GM23338 (cell line): ENCODE measurements at regions not wholly inside any gene's neighbourhood (a gene's known extent, or its start where the extent isn't known, plus 50 kb on each side); places are given as distances from the start of the nearest gene placed in this dataset.

Source experiments
- ATAC-seq: fragments of 200-7000 bp; cut with Tn5 transposase; 3 replicates; pipeline ENCODE4 v1.9.1; 2020
- DNase-seq: peaks from one replicate; pipeline ENCODE4 v3.0.0-alpha.2; 2015; ENCODE audit warnings: low spot score
- H2AFZ ChIP-seq: fragments of 200-600 bp; sonication (generic); 2 replicates; pipeline ENCODE4 v1.8.0; 2016; ENCODE audit warnings: antibody characterized with exemption, mild to moderate bottlenecking, moderate library complexity
- H3F3A ChIP-seq: fragments of 200-600 bp; sonication (generic); replicated peaks from 2 replicates; pipeline ENCODE4 v1.8.0; 2017; ENCODE audit warnings: antibody characterized with exemption, mixed run types, low read depth
- H3K27ac ChIP-seq: fragments of 200-600 bp; sonication (generic); 2 replicates; pipeline ENCODE4 v1.6.1; 2016; ENCODE audit warnings: low read depth
- H3K27me3 ChIP-seq: fragments of 200-600 bp; sonication (generic); 2 replicates; pipeline ENCODE4 v1.8.0; 2016; ENCODE audit warnings: mild to moderate bottlenecking, mixed run types, moderate library complexity; ENCODE audit not compliant: insufficient read depth
- H3K36me3 ChIP-seq: fragments of 200-600 bp; sonication (generic); 2 replicates; pipeline ENCODE4 v1.8.0; 2016; ENCODE audit warnings: mild to moderate bottlenecking; ENCODE audit not compliant: insufficient read depth
- H3K4me1 ChIP-seq: fragments of 200-600 bp; sonication (generic); 2 replicates; pipeline ENCODE4 v1.8.0; 2016; ENCODE audit warnings: mild to moderate bottlenecking, moderate library complexity; ENCODE audit not compliant: insufficient read depth
- H3K4me2 ChIP-seq: fragments of 200-600 bp; sonication (generic); 2 replicates; pipeline ENCODE4 v1.7.1; 2017; ENCODE audit warnings: mixed run types
- H3K4me3 ChIP-seq: fragments of 200-600 bp; sonication (generic); 2 replicates; pipeline ENCODE4 v1.6.1; 2016; ENCODE audit warnings: mixed run types
- H3K79me2 ChIP-seq: fragments of 200-600 bp; sonication (generic); replicated peaks from 2 replicates; pipeline ENCODE4 v1.8.0; 2017; ENCODE audit warnings: mild to moderate bottlenecking; ENCODE audit not compliant: insufficient read depth
- H3K9me2 ChIP-seq: fragments of 200-600 bp; sonication (generic); 2 replicates; pipeline ENCODE4 v1.8.0; 2017; ENCODE audit not compliant: insufficient read depth
- H4K20me1 ChIP-seq: fragments of 200-600 bp; sonication (generic); replicated peaks from 2 replicates; pipeline ENCODE4 v1.8.0; 2017; ENCODE audit warnings: mild to moderate bottlenecking; ENCODE audit not compliant: insufficient read depth
- H3K27ac Mint-ChIP-seq: 2 replicates; pipeline ENCODE4 v1.8.0; 2020; ENCODE audit warnings: inconsistent platforms, mild to moderate bottlenecking, moderate library complexity, mixed read lengths
- H3K27me3 Mint-ChIP-seq: 3 replicates; pipeline ENCODE4 v1.8.0; 2022; ENCODE audit warnings: low read depth, mild to moderate bottlenecking, moderate library complexity, mixed read lengths, inconsistent platforms; ENCODE audit not compliant: insufficient read depth, poor library complexity
- H3K36me3 Mint-ChIP-seq: 3 replicates; pipeline ENCODE4 v1.8.0; 2021; ENCODE audit warnings: low read depth, mild to moderate bottlenecking, inconsistent platforms, moderate library complexity, mixed read lengths
- H3K4me1 Mint-ChIP-seq: 3 replicates; pipeline ENCODE4 v1.8.0; 2020; ENCODE audit warnings: mild to moderate bottlenecking, inconsistent platforms, mixed read lengths
- H3K4me3 Mint-ChIP-seq: 3 replicates; pipeline ENCODE4 v1.8.0; 2021; ENCODE audit warnings: moderate library complexity, mild to moderate bottlenecking, inconsistent platforms, mixed read lengths
- H3K9me3 Mint-ChIP-seq: 3 replicates; pipeline ENCODE4 v1.8.0; 2020; ENCODE audit warnings: moderate library complexity, mild to moderate bottlenecking, inconsistent platforms, mixed read lengths
- CREB1 ChIP-seq: fragments of 250-450 bp; sonication (Bioruptor Pico); IDR thresholded peaks from 2 replicates; pipeline ENCODE4 v1.5.0; 2020; ENCODE audit warnings: low read depth, mild to moderate bottlenecking, moderate library complexity
- EZH2 ChIP-seq: fragments of 200-600 bp; sonication (generic); IDR thresholded peaks from one replicate; pipeline ENCODE4 v1.8.0; 2017; ENCODE audit warnings: antibody characterized with exemption, mild to moderate bottlenecking, low read depth; ENCODE audit not compliant: unreplicated experiment
- EZH2phosphoT487 ChIP-seq: fragments of 200-600 bp; sonication (generic); IDR thresholded peaks from one replicate; pipeline ENCODE4 v1.8.1; 2018; ENCODE audit warnings: antibody characterized with exemption; ENCODE audit not compliant: unreplicated experiment
- JUNB ChIP-seq: IDR thresholded peaks from one replicate; pipeline ENCODE4 v1.6.1; 2016; ENCODE audit warnings: antibody characterized with exemption; ENCODE audit not compliant: unreplicated experiment
- NANOG ChIP-seq: IDR thresholded peaks from 2 replicates; pipeline ENCODE4 v1.6.1; 2016; ENCODE audit warnings: antibody characterized with exemption, borderline replicate concordance
- POLR2AphosphoS5 ChIP-seq: IDR thresholded peaks from 2 replicates; pipeline ENCODE4 v1.6.1; 2016; ENCODE audit warnings: antibody characterized with exemption, low read depth
- STAT1 ChIP-seq: IDR thresholded peaks from one replicate; pipeline ENCODE4 v1.6.1; 2016; ENCODE audit warnings: antibody characterized with exemption; ENCODE audit not compliant: unreplicated experiment
- ZNF114 ChIP-seq: fragments of 250-450 bp; sonication (Bioruptor Pico); IDR thresholded peaks from 2 replicates; pipeline ENCODE4 v1.5.0; 2020; ENCODE audit warnings: mild to moderate bottlenecking, moderate library complexity
- ZNF331 ChIP-seq: fragments of 250-450 bp; sonication (Bioruptor Pico); IDR thresholded peaks from 2 replicates; pipeline ENCODE4 v1.5.0; 2020; ENCODE audit warnings: low read depth, mild to moderate bottlenecking, moderate library complexity
- TF ChIP-seq, protein P1 (sequence below): fragments of 250-450 bp; sonication (Bioruptor Pico); IDR thresholded peaks from 2 replicates; pipeline ENCODE4 v1.5.0; 2020; ENCODE audit warnings: mild to moderate bottlenecking, moderate library complexity
- TF ChIP-seq, protein P2 (sequence below): IDR thresholded peaks from one replicate; pipeline ENCODE4 v1.6.1; 2018; ENCODE audit warnings: antibody characterized with exemption; ENCODE audit not compliant: unreplicated experiment
- TF ChIP-seq, protein P3 (sequence below): IDR thresholded peaks from 2 replicates; pipeline ENCODE4 v1.6.1; 2016; ENCODE audit warnings: antibody characterized with exemption
- TF ChIP-seq, protein P4 (sequence below), 2 experiments: fragments of 200-600 bp in 1 of 2; sonication (generic) in 1 of 2; conservative IDR thresholded peaks; 2 replicates each; pipeline versions ENCODE4 v1.5.1 to v1.6.1; 2016 to 2017; ENCODE audit warnings: antibody characterized with exemption in 2 of 2, low read depth in 2 of 2, mild to moderate bottlenecking in 2 of 2, moderate library complexity in 1 of 2

DNA sequence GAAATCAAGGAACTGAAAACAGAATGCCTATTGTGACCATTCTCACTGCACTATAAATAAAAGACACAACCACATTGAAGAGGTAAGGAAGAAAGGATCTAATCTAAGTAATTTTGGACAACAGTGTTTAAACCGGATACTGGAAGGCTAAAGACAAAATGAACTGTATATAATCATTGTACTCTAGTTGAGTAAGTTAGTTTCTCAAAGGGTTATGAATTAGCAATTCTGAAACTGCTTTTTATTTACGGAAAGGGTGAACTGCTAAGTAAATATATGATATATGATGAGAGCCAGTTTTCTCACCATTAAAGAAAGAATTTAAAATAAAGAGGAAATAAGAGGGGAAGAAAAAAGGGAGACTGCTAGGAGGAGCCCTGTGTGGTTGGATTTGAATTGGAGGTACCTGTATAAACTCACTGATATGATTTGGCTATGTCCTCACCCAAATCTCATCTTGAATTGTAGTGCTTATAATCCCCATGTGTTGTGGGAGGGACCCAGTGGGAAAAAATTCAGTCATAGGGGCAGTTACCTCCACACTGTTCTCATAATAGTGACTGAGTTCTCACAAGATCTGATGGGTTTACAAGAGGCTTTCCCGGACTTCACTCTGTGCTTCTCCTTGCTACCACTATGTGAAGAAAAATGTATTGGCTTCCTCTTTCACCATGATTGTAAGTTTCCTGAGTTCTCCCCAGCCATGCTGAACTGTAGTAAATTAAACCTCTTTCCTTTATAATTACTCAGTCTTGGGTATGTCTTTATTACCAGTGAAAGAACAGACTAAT lies 607.7 kb downstream of the PYDC2 start:
- Histone ChIP-seq H4K20me1 (no peaks in the 10 kb centered on the region), H3K27ac (no peak overlapping the region), H3K36me3 (no peaks in the 10 kb centered on the region), H3K79me2 (no peaks in the 10 kb centered on the region), H3K4me2 (no peak overlapping the region), H3F3A (no peaks in the 10 kb centered on the region), H3K9me2 (no peaks in the 10 kb centered on the region), H3K4me1 (peaks cover 5% of the 10 kb centered on the region), H2AFZ (no peak overlapping the region), H3K27me3 (no peaks in the 10 kb centered on the region), H3K4me3 (no peak overlapping the region)
- Mint-ChIP-seq H3K9me3 (no peaks in the 10 kb centered on the region; the same call in 2 of the 3 replicates), H3K27me3 (peaks cover 1% of the 10 kb centered on the region), H3K27ac (no peak overlapping the region), H3K4me1 (peaks cover 6% of the 10 kb centered on the region; the same call in 2 of the 3 replicates), H3K4me3 (no peak overlapping the region), H3K36me3 (no peaks in the 10 kb centered on the region; the same call in 2 of the 3 replicates)
- no peak for ATAC-seq
- no peak for DNase-seq
- no peak for TF ChIP-seq EZH2phosphoT487
- no peak for TF ChIP-seq STAT1
- no peak for TF ChIP-seq EZH2
- TF ChIP-seq ZNF331 (CRISPR knock-in tag): no peak
- TF ChIP-seq, protein P1, sequence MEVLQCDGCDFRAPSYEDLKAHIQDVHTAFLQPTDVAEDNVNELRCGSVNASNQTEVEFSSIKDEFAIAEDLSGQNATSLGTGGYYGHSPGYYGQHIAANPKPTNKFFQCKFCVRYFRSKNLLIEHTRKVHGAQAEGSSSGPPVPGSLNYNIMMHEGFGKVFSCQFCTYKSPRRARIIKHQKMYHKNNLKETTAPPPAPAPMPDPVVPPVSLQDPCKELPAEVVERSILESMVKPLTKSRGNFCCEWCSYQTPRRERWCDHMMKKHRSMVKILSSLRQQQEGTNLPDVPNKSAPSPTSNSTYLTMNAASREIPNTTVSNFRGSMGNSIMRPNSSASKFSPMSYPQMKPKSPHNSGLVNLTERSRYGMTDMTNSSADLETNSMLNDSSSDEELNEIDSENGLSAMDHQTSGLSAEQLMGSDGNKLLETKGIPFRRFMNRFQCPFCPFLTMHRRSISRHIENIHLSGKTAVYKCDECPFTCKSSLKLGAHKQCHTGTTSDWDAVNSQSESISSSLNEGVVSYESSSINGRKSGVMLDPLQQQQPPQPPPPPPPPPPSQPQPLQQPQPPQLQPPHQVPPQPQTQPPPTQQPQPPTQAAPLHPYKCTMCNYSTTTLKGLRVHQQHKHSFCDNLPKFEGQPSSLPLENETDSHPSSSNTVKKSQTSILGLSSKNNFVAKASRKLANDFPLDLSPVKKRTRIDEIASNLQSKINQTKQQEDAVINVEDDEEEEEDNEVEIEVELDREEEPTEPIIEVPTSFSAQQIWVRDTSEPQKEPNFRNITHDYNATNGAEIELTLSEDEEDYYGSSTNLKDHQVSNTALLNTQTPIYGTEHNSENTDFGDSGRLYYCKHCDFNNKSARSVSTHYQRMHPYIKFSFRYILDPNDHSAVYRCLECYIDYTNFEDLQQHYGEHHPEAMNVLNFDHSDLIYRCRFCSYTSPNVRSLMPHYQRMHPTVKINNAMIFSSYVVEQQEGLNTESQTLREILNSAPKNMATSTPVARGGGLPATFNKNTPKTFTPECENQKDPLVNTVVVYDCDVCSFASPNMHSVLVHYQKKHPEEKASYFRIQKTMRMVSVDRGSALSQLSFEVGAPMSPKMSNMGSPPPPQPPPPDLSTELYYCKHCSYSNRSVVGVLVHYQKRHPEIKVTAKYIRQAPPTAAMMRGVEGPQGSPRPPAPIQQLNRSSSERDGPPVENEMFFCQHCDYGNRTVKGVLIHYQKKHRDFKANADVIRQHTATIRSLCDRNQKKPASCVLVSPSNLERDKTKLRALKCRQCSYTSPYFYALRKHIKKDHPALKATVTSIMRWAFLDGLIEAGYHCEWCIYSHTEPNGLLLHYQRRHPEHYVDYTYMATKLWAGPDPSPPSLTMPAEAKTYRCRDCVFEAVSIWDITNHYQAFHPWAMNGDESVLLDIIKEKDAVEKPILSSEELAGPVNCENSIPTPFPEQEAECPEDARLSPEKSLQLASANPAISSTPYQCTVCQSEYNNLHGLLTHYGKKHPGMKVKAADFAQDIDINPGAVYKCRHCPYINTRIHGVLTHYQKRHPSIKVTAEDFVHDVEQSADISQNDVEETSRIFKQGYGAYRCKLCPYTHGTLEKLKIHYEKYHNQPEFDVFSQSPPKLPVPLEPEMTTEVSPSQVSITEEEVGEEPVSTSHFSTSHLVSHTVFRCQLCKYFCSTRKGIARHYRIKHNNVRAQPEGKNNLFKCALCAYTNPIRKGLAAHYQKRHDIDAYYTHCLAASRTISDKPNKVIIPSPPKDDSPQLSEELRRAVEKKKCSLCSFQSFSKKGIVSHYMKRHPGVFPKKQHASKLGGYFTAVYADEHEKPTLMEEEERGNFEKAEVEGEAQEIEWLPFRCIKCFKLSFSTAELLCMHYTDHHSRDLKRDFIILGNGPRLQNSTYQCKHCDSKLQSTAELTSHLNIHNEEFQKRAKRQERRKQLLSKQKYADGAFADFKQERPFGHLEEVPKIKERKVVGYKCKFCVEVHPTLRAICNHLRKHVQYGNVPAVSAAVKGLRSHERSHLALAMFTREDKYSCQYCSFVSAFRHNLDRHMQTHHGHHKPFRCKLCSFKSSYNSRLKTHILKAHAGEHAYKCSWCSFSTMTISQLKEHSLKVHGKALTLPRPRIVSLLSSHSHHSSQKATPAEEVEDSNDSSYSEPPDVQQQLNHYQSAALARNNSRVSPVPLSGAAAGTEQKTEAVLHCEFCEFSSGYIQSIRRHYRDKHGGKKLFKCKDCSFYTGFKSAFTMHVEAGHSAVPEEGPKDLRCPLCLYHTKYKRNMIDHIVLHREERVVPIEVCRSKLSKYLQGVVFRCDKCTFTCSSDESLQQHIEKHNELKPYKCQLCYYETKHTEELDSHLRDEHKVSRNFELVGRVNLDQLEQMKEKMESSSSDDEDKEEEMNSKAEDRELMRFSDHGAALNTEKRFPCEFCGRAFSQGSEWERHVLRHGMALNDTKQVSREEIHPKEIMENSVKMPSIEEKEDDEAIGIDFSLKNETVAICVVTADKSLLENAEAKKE (CRISPR knock-in tag): no peak
- no peak for TF ChIP-seq ZNF114 (CRISPR knock-in tag)
- TF ChIP-seq, protein P2, sequence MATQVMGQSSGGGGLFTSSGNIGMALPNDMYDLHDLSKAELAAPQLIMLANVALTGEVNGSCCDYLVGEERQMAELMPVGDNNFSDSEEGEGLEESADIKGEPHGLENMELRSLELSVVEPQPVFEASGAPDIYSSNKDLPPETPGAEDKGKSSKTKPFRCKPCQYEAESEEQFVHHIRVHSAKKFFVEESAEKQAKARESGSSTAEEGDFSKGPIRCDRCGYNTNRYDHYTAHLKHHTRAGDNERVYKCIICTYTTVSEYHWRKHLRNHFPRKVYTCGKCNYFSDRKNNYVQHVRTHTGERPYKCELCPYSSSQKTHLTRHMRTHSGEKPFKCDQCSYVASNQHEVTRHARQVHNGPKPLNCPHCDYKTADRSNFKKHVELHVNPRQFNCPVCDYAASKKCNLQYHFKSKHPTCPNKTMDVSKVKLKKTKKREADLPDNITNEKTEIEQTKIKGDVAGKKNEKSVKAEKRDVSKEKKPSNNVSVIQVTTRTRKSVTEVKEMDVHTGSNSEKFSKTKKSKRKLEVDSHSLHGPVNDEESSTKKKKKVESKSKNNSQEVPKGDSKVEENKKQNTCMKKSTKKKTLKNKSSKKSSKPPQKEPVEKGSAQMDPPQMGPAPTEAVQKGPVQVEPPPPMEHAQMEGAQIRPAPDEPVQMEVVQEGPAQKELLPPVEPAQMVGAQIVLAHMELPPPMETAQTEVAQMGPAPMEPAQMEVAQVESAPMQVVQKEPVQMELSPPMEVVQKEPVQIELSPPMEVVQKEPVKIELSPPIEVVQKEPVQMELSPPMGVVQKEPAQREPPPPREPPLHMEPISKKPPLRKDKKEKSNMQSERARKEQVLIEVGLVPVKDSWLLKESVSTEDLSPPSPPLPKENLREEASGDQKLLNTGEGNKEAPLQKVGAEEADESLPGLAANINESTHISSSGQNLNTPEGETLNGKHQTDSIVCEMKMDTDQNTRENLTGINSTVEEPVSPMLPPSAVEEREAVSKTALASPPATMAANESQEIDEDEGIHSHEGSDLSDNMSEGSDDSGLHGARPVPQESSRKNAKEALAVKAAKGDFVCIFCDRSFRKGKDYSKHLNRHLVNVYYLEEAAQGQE: no peak
- no peak for TF ChIP-seq JUNB
- TF ChIP-seq, protein P3, sequence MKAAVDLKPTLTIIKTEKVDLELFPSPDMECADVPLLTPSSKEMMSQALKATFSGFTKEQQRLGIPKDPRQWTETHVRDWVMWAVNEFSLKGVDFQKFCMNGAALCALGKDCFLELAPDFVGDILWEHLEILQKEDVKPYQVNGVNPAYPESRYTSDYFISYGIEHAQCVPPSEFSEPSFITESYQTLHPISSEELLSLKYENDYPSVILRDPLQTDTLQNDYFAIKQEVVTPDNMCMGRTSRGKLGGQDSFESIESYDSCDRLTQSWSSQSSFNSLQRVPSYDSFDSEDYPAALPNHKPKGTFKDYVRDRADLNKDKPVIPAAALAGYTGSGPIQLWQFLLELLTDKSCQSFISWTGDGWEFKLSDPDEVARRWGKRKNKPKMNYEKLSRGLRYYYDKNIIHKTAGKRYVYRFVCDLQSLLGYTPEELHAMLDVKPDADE: no peak
- no peak for TF ChIP-seq POLR2AphosphoS5
- no peak for TF ChIP-seq NANOG
- TF ChIP-seq, protein P4, sequence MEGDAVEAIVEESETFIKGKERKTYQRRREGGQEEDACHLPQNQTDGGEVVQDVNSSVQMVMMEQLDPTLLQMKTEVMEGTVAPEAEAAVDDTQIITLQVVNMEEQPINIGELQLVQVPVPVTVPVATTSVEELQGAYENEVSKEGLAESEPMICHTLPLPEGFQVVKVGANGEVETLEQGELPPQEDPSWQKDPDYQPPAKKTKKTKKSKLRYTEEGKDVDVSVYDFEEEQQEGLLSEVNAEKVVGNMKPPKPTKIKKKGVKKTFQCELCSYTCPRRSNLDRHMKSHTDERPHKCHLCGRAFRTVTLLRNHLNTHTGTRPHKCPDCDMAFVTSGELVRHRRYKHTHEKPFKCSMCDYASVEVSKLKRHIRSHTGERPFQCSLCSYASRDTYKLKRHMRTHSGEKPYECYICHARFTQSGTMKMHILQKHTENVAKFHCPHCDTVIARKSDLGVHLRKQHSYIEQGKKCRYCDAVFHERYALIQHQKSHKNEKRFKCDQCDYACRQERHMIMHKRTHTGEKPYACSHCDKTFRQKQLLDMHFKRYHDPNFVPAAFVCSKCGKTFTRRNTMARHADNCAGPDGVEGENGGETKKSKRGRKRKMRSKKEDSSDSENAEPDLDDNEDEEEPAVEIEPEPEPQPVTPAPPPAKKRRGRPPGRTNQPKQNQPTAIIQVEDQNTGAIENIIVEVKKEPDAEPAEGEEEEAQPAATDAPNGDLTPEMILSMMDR (conservative IDR thresholded peaks at IDR 0.05; ENCODE audit: low read depth in 2 of 2): no peak
- no peak for TF ChIP-seq CREB1 (CRISPR knock-in tag)
